Gastrocnemius medialis (tissue), 4 donors: ENCODE measurements at regions not wholly inside any gene's neighbourhood (a gene's known extent, or its start where the extent isn't known, plus 50 kb on each side); places are given as distances from the start of the nearest gene placed in this dataset.

ENCODE experiments used
- ATAC-seq, 2 donors: fragments of 150-250 bp; one replicate each; pipeline ENCODE4 v1.9.1; 2016
- DNase-seq, 2 donors: peaks; one replicate each; pipeline ENCODE4 v3.0.0-alpha.2; 2019
- H3K27ac ChIP-seq, 4 donors: fragments of 200-600 bp; sonication (generic); 1 replicate in 1 of 4; 2 replicates in 3 of 4; pipeline ENCODE4 v1.5.1; 2016 to 2018; ENCODE audit warnings: mild to moderate bottlenecking in 2 of 4, moderate library complexity in 1 of 4
- H3K27me3 ChIP-seq, 3 donors: fragments of 200-600 bp; sonication (generic) in 2 of 3; 1 replicate in 1 of 3; 2 replicates in 2 of 3; pipeline versions ENCODE4 v1.5.1 to v1.6.0; 2016 to 2019; ENCODE audit warnings: mild to moderate bottlenecking in 1 of 3, moderate library complexity in 1 of 3
- H3K36me3 ChIP-seq, 2 donors: fragments of 200-600 bp; sonication (generic) in 1 of 2; one replicate each; pipeline ENCODE4 v1.5.1; 2017 to 2018
- H3K4me1 ChIP-seq, 2 donors: fragments of 200-600 bp; sonication (generic) in 1 of 2; one replicate each; pipeline ENCODE4 v1.5.1; 2016 to 2017; ENCODE audit warnings: mild to moderate bottlenecking in 2 of 2
- H3K4me3 ChIP-seq, 4 donors: fragments of 200-600 bp; sonication (generic) in 3 of 4; 1 replicate in 1 of 4; 2 replicates in 3 of 4; pipeline ENCODE4 v1.5.1; 2016 to 2019; ENCODE audit warnings: mild to moderate bottlenecking in 2 of 4
- H3K9me3 ChIP-seq, 3 donors: fragments of 200-600 bp; sonication (generic) in 2 of 3; 1 replicate in 1 of 3; 2 replicates in 2 of 3; pipeline ENCODE4 v1.5.1; 2016 to 2019
- POLR2A ChIP-seq, 2 donors: fragments of 450-650 bp; IDR thresholded peaks; one replicate each; pipeline ENCODE4 v1.6.1; 2017; ENCODE audit warnings: antibody characterized with exemption in 2 of 2, mild to moderate bottlenecking in 2 of 2, moderate library complexity in 2 of 2
- in situ Hi-C, 4 donors: fragments of 200-750 bp; cut with MboI; loops; one replicate each; pipeline versions ENCODE4 v1.15.0 to v1.8.0; 2017; ENCODE audit warnings: low sequenced_read_pairs in 4 of 4
- intact Hi-C: fragments of 100-400 bp; cut with DNase I; formaldehyde crosslinking; loops from one replicate; pipeline ENCODE4 v1.15.1; 2023; ENCODE audit warnings: low total_unique reads
- TF ChIP-seq, protein P1 (sequence below), 5 experiments: fragments of 450-650 bp in 3 of 5; fragments of 200-600 bp in 2 of 5; sonication (generic) in 2 of 5; IDR thresholded peaks in 4 of 5; conservative IDR thresholded peaks in 1 of 5; 1 replicate in 4 of 5; 2 replicates in 1 of 5; pipeline ENCODE4 v1.5.1; 2016 to 2019; ENCODE audit warnings: antibody characterized with exemption in 5 of 5, mild to moderate bottlenecking in 3 of 5, moderate library complexity in 3 of 5

DNA sequence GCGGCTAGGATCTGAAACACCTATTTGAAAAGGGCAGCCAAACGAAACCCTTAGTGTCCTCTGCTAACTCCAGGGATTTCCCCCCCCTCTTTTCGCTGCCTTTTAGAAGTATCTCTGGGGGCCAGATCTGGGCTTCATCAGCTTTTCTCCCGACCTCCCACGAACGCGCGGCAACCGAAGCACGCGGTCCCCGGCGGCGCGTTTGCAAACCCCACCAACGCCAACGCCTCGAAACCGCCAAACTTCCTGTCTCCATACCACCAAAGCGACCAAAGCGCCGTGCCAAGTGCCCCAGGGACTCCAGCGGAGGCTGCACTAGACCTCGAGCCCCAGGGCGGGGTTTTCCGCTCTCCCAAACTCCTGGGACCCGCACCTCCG is 155.8 kb upstream of the FRMD4B start:
- intact Hi-C loops (no loop called here), in situ Hi-C loops (no loop called here)
- Histone ChIP-seq H3K9me3 (no peaks in the 10 kb centered on the region), H3K4me3 (peak overlapping the region; percentile 38 to 51 (median 46)), H3K36me3 (no peaks in the 10 kb centered on the region), H3K4me1 (peaks cover 4 to 6% of the 10 kb centered on the region in 2 donors), H3K27me3 (peaks cover 11 to 19% (median 16%) of the 10 kb centered on the region in 3 donors), H3K27ac (no peak overlapping the region)
- TF ChIP-seq POLR2A (IDR thresholded peaks at IDR 0.05), result no peak
- TF ChIP-seq, protein P1, sequence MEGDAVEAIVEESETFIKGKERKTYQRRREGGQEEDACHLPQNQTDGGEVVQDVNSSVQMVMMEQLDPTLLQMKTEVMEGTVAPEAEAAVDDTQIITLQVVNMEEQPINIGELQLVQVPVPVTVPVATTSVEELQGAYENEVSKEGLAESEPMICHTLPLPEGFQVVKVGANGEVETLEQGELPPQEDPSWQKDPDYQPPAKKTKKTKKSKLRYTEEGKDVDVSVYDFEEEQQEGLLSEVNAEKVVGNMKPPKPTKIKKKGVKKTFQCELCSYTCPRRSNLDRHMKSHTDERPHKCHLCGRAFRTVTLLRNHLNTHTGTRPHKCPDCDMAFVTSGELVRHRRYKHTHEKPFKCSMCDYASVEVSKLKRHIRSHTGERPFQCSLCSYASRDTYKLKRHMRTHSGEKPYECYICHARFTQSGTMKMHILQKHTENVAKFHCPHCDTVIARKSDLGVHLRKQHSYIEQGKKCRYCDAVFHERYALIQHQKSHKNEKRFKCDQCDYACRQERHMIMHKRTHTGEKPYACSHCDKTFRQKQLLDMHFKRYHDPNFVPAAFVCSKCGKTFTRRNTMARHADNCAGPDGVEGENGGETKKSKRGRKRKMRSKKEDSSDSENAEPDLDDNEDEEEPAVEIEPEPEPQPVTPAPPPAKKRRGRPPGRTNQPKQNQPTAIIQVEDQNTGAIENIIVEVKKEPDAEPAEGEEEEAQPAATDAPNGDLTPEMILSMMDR (IDR thresholded peaks at IDR 0.05 in 4 of 5, conservative IDR thresholded peaks at IDR 0.05 in 1 of 5), result no peak
- DNase-seq, result no peak
- no peak for ATAC-seq

DNA sequence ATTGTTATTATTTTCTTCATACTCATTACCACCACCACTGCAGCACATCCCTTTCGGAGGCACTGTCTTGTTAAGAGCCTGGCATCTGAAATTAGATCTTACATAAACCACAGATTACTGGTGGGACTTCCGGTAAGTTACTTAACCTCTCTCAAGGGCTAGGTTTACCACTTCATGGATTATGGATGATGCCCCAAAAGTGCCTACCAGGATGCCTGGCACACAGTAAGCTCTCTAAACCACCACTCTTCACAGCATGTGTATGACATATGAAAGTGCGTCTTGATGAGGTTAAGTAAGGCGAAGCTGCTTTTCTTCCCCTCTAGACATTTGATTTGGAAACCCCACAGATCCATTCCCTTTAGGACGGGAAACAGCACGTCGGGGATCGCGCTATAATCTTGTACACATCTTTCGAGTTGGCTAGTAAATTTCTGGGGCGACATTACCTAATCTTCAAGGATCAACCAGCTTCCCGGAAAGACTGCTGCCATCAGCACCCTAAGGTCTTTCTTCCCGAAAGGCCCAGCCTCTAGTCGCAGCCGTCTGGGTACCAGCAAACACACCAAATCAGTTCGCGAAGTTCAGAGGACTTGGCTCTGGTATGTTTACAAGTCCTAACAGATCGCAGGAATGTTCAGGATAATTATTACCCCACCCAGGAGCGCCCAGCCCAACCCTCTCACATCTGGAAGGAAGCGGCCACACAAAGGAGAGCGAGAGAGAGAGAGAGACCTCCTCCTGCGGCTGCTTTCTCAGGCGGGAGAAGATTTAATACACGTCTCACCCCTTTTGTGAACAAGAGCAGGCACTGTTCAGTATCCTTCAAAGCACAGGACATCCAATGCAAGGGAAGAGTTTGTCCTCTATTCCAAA is 155.1 kb upstream of the FRMD4B start:
- intact Hi-C loops (no loop called here), in situ Hi-C loops (no loop called here)
- H3K27ac ChIP-seq, result no peak overlapping the region
- H3K4me1 ChIP-seq, result peaks cover 4 to 6% of the 10 kb centered on the region in 2 donors
- H3K9me3 ChIP-seq, result no peaks in the 10 kb centered on the region
- DNase-seq, result no peak
- no peak for ATAC-seq
- H3K27me3 ChIP-seq, result peaks cover 11 to 19% (median 16%) of the 10 kb centered on the region in 3 donors
- TF ChIP-seq POLR2A (IDR thresholded peaks at IDR 0.05), result no peak
- TF ChIP-seq, protein P1 (IDR thresholded peaks at IDR 0.05 in 4 of 5, conservative IDR thresholded peaks at IDR 0.05 in 1 of 5), result no peak
- peak overlapping the region in 3 of 4 donors; percentile 45 to 51 (median 46) for H3K4me3 ChIP-seq
- H3K36me3 ChIP-seq, result no peaks in the 10 kb centered on the region

DNA sequence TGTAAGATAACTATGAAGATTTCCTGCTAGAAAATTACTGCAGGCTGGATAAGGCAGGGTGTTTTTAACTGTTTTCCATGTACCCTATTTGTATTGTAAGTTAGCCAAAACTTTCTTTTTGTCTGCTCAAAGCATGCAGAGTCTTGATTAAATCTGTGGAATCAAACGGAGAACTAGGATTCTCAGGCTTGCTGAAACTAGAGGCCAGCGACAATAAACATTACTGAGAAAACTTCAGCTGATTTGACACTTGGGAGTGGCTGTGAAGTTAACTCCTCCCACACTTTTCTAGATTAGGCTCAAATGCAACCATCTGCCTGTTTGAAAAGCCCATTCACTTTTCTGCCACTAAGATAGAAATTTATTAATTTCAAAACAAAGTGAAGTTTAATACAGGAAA is 153.2 kb upstream of the FRMD4B start:
- Histone ChIP-seq H3K4me1 (peaks cover 4 to 6% of the 10 kb centered on the region in 2 donors), H3K27me3 (peaks cover 11 to 19% (median 16%) of the 10 kb centered on the region in 3 donors), H3K9me3 (no peaks in the 10 kb centered on the region), H3K36me3 (no peaks in the 10 kb centered on the region), H3K4me3 (no peak overlapping the region), H3K27ac (no peak overlapping the region)
- no peak for ATAC-seq
- in situ Hi-C loops, result no loop called here
- no peak for DNase-seq
- TF ChIP-seq, protein P1 (IDR thresholded peaks at IDR 0.05 in 4 of 5, conservative IDR thresholded peaks at IDR 0.05 in 1 of 5), result no peak
- TF ChIP-seq POLR2A (IDR thresholded peaks at IDR 0.05), result no peak
- intact Hi-C loops, result no loop called here

DNA sequence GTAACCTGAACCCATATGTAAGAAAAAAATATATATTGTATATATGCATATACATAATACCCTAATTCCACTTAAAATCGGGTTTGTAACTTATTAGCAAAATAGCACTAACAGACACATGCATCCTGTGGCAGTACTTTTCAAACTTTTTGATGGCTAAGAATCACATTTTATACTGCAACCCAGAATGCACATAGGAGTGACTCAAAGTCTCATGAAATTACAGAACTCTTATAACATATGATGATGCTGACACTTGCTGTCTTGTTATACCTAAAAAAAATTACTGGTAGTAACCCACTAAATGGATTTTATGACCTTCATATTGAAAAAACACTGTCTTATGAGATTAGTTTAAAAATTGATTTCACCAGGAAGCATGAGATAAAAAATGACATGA is 152.4 kb upstream of the FRMD4B start:
- ATAC-seq, result no peak
- H3K27me3 ChIP-seq, result peaks cover 11 to 19% (median 16%) of the 10 kb centered on the region in 3 donors
- in situ Hi-C loops, result no loop called here
- no peak overlapping the region for H3K4me3 ChIP-seq
- H3K4me1 ChIP-seq, result peaks cover 4 to 6% of the 10 kb centered on the region in 2 donors
- no peaks in the 10 kb centered on the region for H3K9me3 ChIP-seq
- no peaks in the 10 kb centered on the region for H3K36me3 ChIP-seq
- DNase-seq, result no peak
- TF ChIP-seq POLR2A (IDR thresholded peaks at IDR 0.05), result no peak
- TF ChIP-seq, protein P1 (IDR thresholded peaks at IDR 0.05 in 4 of 5, conservative IDR thresholded peaks at IDR 0.05 in 1 of 5), result no peak
- intact Hi-C loops, result no loop called here
- no peak overlapping the region for H3K27ac ChIP-seq
